IPS-15b (cell line): ENCODE measurements at regions not wholly inside any gene's neighbourhood (a gene's known extent, or its start where the extent isn't known, plus 50 kb on each side); places are given as distances from the start of the nearest gene placed in this dataset.
"Not testable (repeated sequence)": the region's sequence is repeated elsewhere in the genome, so short reads cannot be mapped to it uniquely, and the experiment has no call there.

ENCODE experiments used
- H3K27me3 ChIP-seq: one replicate; pipeline ENCODE4 v1.6.1; 2013; ENCODE audit warnings: low read length; ENCODE audit not compliant: control insufficient read depth, insufficient read depth
- H3K36me3 ChIP-seq: one replicate; pipeline ENCODE4 v1.6.1; 2013; ENCODE audit warnings: low read length; ENCODE audit not compliant: control insufficient read depth, insufficient read depth
- H3K4me1 ChIP-seq: one replicate; pipeline ENCODE4 v1.6.1; 2013; ENCODE audit warnings: mild to moderate bottlenecking, low read length; ENCODE audit not compliant: control insufficient read depth, insufficient read depth
- H3K4me3 ChIP-seq: one replicate; pipeline ENCODE4 v1.5.1; 2013; ENCODE audit warnings: low read depth, low read length
- H3K9ac ChIP-seq: one replicate; pipeline ENCODE4 v1.6.1; 2013; ENCODE audit warnings: low read depth, mild to moderate bottlenecking, low read length
- H3K9me3 ChIP-seq: one replicate; pipeline ENCODE4 v1.6.1; 2013; ENCODE audit warnings: mild to moderate bottlenecking, low read length; ENCODE audit not compliant: control insufficient read depth, insufficient read depth

- Histone ChIP-seq H3K36me3 (no peaks in the 10 kb centered on the region), H3K9ac (no peak overlapping the region), H3K27me3 (peaks cover 3% of the 10 kb centered on the region), H3K4me3 (no peak overlapping the region), H3K4me1 (peaks cover 17% of the 10 kb centered on the region), H3K9me3 (no peaks in the 10 kb centered on the region)
Observed at GRCh38 chr3:177361081-177361938, 164.0 kb upstream of the TBL1XR1 start.

DNA sequence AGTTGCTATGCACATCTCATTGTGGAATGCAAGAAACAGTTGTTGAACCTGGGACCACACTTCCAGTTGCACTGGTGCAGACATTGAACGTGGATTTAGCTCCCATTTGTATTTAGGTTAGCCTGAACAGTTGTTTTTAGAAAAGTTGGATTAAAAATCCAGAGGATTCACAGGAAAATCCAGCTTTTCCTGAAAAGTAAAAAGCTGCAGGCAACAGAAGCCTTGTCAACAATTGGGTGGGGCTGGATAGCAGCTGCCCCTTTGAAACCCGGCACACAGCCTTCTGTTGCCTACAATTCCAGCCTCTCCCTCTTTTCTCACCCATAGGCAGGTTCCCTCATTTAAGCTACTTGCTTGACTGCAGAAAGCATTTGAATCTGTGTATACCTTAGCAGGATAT, 165.3 kb upstream of the TBL1XR1 start:
- no peaks in the 10 kb centered on the region for H3K36me3 ChIP-seq
- H3K4me1 ChIP-seq, result peaks cover 15% of the 10 kb centered on the region
- H3K9ac ChIP-seq, result no peak overlapping the region
- no peaks in the 10 kb centered on the region for H3K27me3 ChIP-seq
- no peaks in the 10 kb centered on the region for H3K9me3 ChIP-seq
- no peak overlapping the region for H3K4me3 ChIP-seq

- no peak overlapping the region for H3K9ac ChIP-seq
- no peaks in the 10 kb centered on the region for H3K27me3 ChIP-seq
- H3K4me3 ChIP-seq, result no peak overlapping the region
Observed at GRCh38 chr3:177364236-177364635, 167.0 kb upstream of the TBL1XR1 start.

DNA sequence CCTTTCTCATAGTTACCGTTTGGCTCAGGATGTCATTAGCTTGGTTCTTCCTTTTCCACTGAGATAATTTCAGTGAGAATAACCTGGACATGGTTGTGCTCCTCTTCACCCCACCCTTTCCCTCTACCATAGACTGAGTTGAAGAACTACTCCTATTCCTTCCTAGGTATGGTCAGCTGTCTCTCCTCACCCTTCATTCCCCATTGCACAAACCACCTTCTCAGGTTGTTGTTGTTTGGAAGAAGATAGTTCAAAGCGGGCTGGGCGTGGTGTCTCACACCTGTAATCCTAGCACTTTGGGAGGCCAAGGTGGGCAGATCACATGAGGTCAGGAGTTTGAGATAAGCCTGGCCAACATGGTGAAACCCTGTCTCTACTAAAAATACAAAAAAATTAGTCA, 168.0 kb upstream of the TBL1XR1 start:
- H3K9me3 ChIP-seq, H3K36me3 ChIP-seq, H3K4me1 ChIP-seq, H3K9ac ChIP-seq, H3K4me3 ChIP-seq, H3K27me3 ChIP-seq: not testable (repeated sequence)

More at GRCh38 chr3:177364236-177364635, 167.0 kb upstream of the TBL1XR1 start:
- H3K4me1 ChIP-seq, result peaks cover 8% of the 10 kb centered on the region
- no peaks in the 10 kb centered on the region for H3K36me3 ChIP-seq
- H3K9me3 ChIP-seq, result no peaks in the 10 kb centered on the region

- Histone ChIP-seq H3K9me3 (no peaks in the 10 kb centered on the region), H3K27me3 (no peaks in the 10 kb centered on the region), H3K4me3 (no peak overlapping the region), H3K9ac (no peak overlapping the region), H3K36me3 (no peaks in the 10 kb centered on the region), H3K4me1 (no peaks in the 10 kb centered on the region)
Observed at GRCh38 chr3:177367788-177368187, 170.5 kb upstream of the TBL1XR1 start.

- Histone ChIP-seq H3K4me3 (no peak overlapping the region), H3K4me1 (no peaks in the 10 kb centered on the region), H3K9me3 (no peaks in the 10 kb centered on the region), H3K36me3 (no peaks in the 10 kb centered on the region), H3K9ac (no peak overlapping the region), H3K27me3 (no peaks in the 10 kb centered on the region)
Observed at GRCh38 chr3:177370246-177370822, 173.1 kb upstream of the TBL1XR1 start.

- H3K27me3 ChIP-seq, result no peaks in the 10 kb centered on the region
- no peak overlapping the region for H3K4me3 ChIP-seq
- no peaks in the 10 kb centered on the region for H3K36me3 ChIP-seq
- H3K4me1 ChIP-seq, result no peaks in the 10 kb centered on the region
- no peak overlapping the region for H3K9ac ChIP-seq
- H3K9me3 ChIP-seq, result no peaks in the 10 kb centered on the region
Observed at GRCh38 chr3:177371146-177371545, 173.9 kb upstream of the TBL1XR1 start.

- no peak overlapping the region for H3K4me3 ChIP-seq
- no peaks in the 10 kb centered on the region for H3K36me3 ChIP-seq
- H3K9ac ChIP-seq, result no peak overlapping the region
- H3K27me3 ChIP-seq, result no peaks in the 10 kb centered on the region
- no peaks in the 10 kb centered on the region for H3K9me3 ChIP-seq
- H3K4me1 ChIP-seq, result no peaks in the 10 kb centered on the region
Observed at GRCh38 chr3:177371888-177372287, 174.6 kb upstream of the TBL1XR1 start.

- Histone ChIP-seq H3K4me3 (no peak overlapping the region), H3K9me3 (no peaks in the 10 kb centered on the region), H3K9ac (no peak overlapping the region)
Observed at GRCh38 chr3:177374323-177374722, 177.0 kb upstream of the TBL1XR1 start.

GRCh38 chr3:177375316-177375715, 178.0 kb upstream of the TBL1XR1 start:
- Histone ChIP-seq H3K36me3 (no peaks in the 10 kb centered on the region), H3K9me3 (no peaks in the 10 kb centered on the region), H3K4me3 (no peak overlapping the region), H3K9ac (no peak overlapping the region), H3K4me1 (no peaks in the 10 kb centered on the region), H3K27me3 (no peaks in the 10 kb centered on the region)

More at GRCh38 chr3:177374323-177374722, 177.0 kb upstream of the TBL1XR1 start:
- Histone ChIP-seq H3K36me3 (no peaks in the 10 kb centered on the region), H3K4me1 (no peaks in the 10 kb centered on the region), H3K27me3 (no peaks in the 10 kb centered on the region)

GRCh38 chr3:177377166-177377565, 179.9 kb upstream of the TBL1XR1 start:
- Histone ChIP-seq H3K9ac (no peak overlapping the region), H3K4me1 (no peaks in the 10 kb centered on the region), H3K4me3 (no peak overlapping the region), H3K36me3 (no peaks in the 10 kb centered on the region), H3K9me3 (no peaks in the 10 kb centered on the region), H3K27me3 (no peaks in the 10 kb centered on the region)

DNA sequence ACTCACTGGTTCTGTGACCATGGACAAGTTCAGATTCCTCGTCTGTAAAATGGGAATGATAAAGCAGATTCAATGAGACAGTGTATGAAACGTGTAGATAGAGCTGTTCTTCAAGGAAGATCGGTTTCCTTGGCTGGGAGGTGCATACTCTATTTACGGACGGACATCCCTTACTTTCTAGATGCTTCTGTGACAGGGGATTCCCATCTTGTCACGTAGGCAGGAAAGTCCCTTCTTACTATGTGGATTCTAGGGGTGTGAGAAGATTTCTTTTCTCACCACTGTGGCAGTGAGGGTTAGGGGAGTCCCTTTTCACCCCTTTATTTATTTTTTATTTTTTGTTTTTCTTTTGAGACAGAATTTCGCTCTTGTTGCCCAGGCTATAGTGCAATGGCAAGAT, 180.9 kb upstream of the TBL1XR1 start:
- Histone ChIP-seq H3K4me3 (no peak overlapping the region), H3K27me3 (no peaks in the 10 kb centered on the region), H3K36me3 (no peaks in the 10 kb centered on the region), H3K4me1 (no peaks in the 10 kb centered on the region), H3K9ac (no peak overlapping the region), H3K9me3 (no peaks in the 10 kb centered on the region)
